ENCODE measurements at regions not wholly inside any gene's neighbourhood (a gene's known extent, or its start where the extent isn't known, plus 50 kb on each side); places are given as distances from the start of the nearest gene placed in this dataset.
"Not testable (repeated sequence)": the region's sequence is repeated elsewhere in the genome, so short reads cannot be mapped to it uniquely, and the experiment has no call there.

DNA sequence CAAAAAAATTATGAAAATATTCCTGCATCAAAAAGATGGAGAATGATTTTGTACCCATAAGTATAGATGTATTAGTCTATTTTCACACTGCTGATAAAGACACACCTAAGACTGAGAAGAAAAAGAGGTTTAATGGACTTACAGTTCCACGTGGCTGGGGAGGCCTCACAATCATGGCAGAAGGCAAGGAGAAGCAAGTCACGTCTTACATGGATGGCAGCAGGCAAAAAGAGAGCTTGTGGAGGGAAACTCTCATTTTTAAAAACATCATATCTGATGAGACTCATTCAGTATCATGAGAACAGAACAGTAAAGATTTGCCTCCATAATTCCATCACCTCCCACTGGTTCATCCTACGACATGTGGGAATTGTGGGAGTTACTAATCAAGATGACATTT lies 979.8 kb downstream of the TDRD15 start:
- not testable (repeated sequence) for DNase-seq (ENCODE audit: low read depth, low spot score)

GRCh38 chr2:22110244-22110651 lies 986.5 kb downstream of the TDRD15 start:
- no peak for DNase-seq (ENCODE audit: low read depth, low spot score)

GRCh38 chr2:22124003-22124402 lies 1000.2 kb downstream of the TDRD15 start:
- no peak for DNase-seq (ENCODE audit: low read depth, low spot score)

DNA sequence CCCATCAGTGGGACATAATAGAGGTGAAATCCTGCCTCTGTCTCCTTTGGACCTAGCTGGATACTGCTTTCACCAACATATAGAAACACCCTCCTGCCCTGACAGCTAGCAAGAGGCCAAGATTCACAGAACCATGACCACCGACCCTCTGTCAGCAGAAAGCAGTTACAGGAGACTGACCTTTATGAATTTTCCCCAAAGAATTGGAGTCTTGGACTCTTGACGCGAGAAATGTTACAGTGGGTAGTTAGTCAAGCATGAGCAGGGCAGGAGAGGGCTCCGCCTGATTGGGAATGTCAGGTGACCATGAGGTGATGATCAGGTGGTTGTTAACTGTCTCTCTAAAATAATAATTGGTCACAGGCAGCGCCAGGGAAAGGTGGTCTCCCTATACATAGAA lies 1002.3 kb downstream of the TDRD15 start:
- DNase-seq (ENCODE audit: low read depth, low spot score) = no peak

DNA sequence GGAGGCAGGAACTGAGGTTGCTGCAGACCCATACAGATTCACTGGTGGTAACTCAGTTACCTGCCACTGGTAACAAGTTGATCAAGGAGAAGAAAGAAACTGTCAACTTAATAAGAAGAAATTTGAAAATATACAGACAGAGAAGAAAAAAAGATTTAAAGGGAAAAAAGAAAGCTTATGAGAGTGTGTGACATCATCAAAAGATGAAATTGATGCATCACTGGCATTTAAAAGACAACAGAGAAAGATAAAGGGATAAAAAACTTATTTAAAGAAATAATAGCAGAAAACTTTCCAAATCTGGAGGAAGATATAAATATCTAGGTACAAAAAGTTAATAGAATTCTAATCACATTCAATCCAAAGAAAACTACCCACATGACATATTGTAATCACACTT lies 1003.2 kb downstream of the TDRD15 start:
- no peak for DNase-seq (ENCODE audit: low read depth, low spot score)

DNA sequence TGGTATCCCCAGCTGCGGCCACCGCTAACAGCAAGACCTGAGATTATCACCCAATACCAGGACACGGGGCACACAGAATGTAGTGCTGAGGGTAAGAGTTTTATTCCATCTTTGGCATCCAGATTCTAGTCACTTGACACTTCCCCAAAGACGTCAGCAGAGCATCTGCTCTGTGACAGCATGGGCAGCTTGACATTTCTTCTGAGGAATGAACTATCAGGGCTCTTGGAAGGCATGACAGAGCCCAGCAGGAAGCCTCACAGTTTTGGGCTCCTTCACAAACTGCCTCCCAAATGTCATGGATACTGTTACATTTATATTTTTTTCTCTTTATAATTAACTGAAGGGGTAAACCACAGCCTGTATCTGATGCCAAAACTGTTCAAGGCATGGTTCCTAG lies 1010.7 kb downstream of the TDRD15 start:
- no peak for DNase-seq (ENCODE audit: low read depth, low spot score)

DNA sequence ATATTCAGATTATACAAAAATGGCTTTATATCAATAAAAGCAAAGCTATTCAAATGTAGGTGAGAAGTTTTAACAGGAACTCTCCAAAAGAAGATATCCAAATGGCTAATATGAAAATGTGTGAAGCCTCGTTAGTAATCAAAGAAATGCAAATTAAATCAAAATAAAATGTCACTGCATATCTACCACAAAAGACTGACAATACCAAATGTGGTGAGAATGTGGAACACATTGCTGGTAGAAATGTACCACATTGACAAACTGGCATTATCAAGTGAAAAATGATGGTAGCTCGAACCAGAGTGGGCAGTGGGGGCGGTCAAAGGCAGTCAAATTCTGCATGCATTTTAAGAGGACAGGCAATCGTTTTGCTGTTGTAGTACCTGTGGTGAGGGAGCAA lies 1012.7 kb downstream of the TDRD15 start:
- DNase-seq (ENCODE audit: low read depth, low spot score) = no peak

DNA sequence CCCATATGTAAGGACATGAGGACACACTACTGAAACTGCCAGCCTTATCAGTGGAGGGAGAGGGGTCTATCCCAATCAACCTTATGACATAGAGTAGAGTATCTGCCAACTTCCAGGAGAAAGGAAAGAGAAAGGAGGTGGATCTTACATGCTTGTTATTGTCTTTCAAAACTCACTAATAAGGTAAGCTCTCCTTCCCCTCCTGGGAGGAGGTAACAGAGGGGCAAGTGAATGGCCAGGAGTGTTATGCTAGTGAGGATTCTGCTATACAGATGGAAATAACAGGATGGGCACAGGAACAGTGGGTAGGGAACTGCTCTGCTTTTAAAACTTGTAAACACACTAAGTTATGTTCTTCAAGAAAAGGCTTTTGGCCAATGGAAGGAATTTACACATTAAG lies 1020.1 kb downstream of the TDRD15 start:
- DNase-seq (ENCODE audit: low read depth, low spot score) = no peak

- no peak for DNase-seq (ENCODE audit: low read depth, low spot score)
Measured at GRCh38 chr2:22153931-22154613, 1030.3 kb downstream of the TDRD15 start.

DNA sequence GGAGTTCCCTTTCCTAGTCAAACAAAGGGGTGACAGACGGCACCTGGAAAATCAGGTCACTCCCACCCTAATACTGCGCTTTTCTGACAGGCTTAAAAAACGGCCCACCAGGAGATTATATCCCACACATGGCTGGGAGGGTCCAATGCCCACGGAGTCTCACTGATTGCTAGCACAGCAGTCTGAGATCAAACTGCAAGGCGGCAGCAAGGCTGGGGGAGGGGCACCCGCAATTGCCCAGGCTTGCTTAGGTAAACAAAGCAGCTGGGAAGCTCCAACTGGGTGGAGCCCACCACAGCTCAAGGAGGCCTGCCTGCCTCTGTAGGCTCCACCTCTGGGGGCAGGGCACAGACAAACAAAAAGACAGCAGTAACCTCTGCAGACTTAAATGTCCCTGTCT lies 1032.9 kb downstream of the TDRD15 start:
- not testable (repeated sequence) for DNase-seq (ENCODE audit: low read depth, low spot score)

DNA sequence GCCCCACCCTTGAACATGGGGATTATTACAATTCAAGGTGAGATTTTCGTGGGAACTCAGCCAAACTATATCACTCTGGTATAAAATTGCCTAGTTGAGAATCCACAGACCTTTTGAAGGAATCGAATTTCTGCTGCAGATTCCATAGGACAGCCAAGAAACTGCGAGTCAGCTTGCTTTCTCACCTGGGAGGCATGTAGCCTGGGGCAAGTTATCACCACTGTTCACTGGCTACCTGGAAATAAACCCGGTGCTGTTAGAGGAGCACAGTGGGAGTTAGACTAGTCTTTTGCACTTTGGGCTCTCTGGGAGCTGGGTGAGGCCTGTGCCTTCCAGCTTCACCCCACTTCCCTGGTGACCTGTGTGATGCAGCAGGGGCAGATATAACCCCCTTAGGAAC lies 1043.5 kb downstream of the TDRD15 start:
- DNase-seq (ENCODE audit: low read depth, low spot score) = no peak

DNA sequence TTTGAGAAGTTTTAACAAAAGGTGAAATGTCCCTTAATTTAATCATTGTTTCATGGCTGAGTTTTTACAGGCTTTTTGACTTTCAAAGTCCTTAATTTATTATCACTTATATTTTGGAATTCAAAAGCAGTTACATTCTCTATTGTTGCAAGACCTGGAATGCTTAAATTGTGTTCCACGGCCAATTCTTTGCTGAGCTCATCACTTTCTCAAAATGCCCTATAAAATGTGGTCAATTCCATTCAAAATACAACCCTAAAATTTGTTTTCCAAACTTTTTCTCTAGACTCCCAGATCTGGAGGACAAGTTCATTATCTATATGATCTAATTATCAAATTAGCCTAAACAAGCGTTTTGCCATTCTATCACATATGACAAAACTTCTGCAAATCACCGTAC lies 1051.2 kb downstream of the TDRD15 start:
- DNase-seq (ENCODE audit: low read depth, low spot score) = no peak

DNA sequence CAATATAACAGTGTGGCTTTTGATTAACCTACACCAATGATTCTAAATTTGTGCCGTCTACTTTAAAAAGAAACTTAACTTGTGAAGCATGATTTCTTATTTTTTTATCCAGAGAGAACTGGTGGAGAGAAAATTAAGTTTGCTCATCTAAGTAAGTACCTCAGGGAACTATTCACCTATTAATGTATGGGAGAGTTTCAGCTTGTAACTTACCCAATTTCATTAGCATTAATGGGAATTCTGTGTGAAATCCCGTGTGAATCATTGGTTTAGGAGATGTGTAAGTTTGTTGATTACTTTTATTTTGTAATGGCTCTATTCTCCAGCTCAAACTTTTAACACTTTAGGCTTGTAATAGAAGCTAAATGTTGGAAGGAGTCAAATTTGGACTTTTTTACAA lies 1061.5 kb downstream of the TDRD15 start:
- DNase-seq (ENCODE audit: low read depth, low spot score) = no peak

DNA sequence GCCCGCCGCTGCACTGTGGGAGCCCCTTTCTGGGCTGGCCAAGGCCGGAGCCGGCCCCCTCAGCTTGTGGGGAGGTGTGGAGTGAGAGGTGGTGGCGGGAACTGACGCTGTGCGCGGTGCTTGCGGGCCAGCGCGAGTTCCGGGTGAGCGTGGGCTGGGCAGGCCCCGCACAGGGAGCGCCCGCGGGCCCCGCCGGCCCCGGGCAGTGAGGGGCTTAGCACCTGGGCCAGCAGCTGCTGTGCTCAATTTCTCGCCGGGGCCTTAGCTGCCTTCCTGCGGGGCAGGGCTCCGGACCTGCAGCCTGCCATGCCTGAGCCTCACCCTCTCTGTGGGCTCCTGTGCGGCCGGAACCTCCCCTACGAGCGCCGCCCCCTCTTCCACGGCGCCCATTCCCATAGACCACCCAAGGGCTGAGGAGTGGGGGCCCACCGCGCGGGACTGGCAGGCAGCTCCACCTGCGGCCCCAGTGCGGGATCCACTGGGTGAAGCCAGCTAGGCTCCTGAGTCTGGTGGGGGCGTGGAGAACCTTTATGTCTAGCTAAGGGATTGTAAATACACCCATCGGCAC lies 1062.6 kb downstream of the TDRD15 start:
- DNase-seq (ENCODE audit: low read depth, low spot score) = not testable (repeated sequence)

GRCh38 chr2:22189893-22190480 lies 1066.2 kb downstream of the TDRD15 start:
- no peak for DNase-seq (ENCODE audit: low read depth, low spot score)

- DNase-seq (ENCODE audit: low read depth, low spot score) = no peak
Measured at GRCh38 chr2:22194218-22194617, 1070.5 kb downstream of the TDRD15 start.

DNA sequence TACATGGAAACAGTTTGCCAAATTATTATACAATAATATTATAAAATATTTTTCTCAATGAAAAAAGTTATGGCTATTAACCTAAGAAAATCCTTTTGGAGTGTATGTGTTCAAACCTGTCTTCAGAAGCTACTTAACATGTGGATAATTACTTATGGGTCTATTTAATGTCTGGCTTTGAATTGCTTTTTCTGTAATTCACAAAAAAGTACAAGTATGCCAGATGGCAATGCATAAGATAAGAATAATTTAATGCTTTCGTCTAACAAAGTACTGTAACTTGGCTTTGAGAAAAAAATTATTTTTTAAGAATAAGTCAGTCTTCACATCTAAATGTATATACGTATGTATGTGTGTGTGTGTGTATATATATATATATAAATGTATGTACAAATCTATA lies 1073.0 kb downstream of the TDRD15 start:
- DNase-seq (ENCODE audit: low read depth, low spot score) = no peak

- no peak for DNase-seq (ENCODE audit: low read depth, low spot score)
Measured at GRCh38 chr2:22198381-22199283, 1074.9 kb downstream of the TDRD15 start.

DNA sequence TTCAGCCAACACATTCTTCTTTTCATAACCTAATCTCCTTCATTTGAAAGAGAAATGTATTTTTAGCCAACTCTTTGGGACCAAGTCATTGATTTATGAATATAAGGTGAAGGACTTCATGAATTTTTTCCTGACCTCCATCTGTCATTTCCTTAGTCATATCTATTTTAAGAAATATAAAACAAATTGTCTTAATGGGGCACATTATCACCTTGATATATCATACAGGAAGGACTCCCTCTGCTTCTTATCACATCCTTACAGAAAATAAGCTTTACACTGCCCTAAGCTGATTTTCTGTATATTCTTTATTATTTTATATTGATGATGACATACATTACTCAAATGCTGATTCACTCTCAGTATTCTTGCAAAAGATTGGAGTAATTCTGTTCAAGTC lies 1076.2 kb downstream of the TDRD15 start:
- DNase-seq (ENCODE audit: low read depth, low spot score) = no peak

- DNase-seq (ENCODE audit: low read depth, low spot score) = no peak
Measured at GRCh38 chr2:22209545-22209944, 1085.8 kb downstream of the TDRD15 start.

DNA sequence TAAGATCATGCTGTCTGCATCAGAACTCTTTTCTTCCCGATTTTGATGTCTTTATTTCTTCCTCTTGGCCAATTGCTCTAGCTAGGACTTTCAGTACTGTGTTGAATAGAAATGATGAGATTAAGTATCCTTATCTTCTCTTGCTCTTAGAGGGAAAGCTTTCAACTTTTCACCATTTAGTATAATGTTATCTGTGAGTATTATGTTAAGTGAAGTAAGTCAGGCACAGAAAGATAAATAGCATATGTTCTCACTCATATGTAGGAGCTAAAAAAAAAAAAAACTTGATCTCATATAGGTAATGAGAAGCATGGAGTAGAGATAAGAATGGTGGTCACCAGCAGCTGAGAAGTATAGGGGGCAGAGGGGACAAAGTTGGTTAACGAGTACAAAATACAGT lies 1089.5 kb downstream of the TDRD15 start:
- DNase-seq (ENCODE audit: low read depth, low spot score) = no peak

DNA sequence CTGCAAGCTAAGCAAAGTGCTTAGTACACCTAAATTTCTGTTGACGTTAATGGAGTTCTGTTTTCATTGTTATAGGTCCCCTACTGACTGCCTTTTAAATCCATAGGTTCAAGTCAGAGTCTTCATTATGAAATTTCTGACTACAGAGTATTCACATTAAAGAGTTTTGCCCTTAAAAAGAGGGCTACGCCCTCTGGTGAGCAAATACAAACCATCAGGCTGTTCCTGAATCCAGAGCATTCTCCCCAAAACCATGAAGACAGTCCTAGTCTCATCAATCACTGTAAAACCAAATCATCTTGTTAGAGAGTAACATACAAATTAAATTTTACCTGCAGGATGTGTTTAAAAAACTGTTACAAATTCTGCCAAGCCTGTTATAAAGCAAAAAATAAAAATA lies 1091.7 kb downstream of the TDRD15 start:
- no peak for DNase-seq (ENCODE audit: low read depth, low spot score)

Data from iPS DF 19.7 (cell line).